Globus pallidus (tissue), 1 donor: ENCODE measurements at regions not wholly inside any gene's neighbourhood (a gene's known extent, or its start where the extent isn't known, plus 50 kb on each side); places are given as distances from the start of the nearest gene placed in this dataset.
"Not testable (repeated sequence)": the region's sequence is repeated elsewhere in the genome, so short reads cannot be mapped to it uniquely, and the experiment has no call there.

Experiments
- DNase-seq: peaks from one replicate; pipeline ENCODE4 v3.0.0-alpha.2; 2015; ENCODE audit warnings: low spot score

DNA sequence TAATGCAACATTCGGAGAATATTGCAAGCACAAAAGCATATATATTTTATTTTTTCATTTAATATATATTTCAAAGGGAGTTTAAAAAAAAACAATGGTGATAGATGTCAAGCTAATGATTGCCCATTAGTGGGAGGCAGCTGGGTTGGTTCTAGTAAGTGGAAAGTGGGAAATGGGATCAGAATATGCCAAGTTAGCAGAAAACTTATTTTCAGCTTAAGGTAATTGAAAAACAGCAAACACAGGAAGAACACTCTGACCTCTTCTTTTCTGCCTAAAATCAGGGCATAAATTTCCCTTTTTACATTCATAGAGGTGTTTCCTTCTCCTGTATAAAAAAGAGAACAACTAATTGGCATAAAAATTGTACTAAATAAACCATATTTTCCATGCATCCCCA is 535.3 kb upstream of the SYT4 start:
- DNase-seq: no peak

DNA sequence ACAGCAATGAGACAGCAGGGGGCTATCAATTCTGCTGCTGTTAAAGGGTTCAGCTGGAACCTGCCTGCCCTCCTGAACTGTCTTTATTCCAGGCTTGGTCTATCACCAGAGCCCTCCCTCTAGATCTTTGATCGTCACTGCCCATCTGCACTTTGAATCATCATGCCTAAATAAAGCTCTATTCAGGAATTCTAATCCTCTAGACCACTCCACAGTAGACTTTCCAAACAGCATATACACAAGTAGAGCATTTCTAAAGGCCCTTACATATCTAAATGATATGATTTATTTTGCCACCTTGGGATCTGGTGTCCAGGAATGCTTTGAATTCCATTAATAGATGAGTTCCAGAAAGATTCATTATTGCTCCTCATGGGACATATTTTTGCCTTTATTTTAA is 542.1 kb upstream of the SYT4 start:
- DNase-seq: no peak

DNA sequence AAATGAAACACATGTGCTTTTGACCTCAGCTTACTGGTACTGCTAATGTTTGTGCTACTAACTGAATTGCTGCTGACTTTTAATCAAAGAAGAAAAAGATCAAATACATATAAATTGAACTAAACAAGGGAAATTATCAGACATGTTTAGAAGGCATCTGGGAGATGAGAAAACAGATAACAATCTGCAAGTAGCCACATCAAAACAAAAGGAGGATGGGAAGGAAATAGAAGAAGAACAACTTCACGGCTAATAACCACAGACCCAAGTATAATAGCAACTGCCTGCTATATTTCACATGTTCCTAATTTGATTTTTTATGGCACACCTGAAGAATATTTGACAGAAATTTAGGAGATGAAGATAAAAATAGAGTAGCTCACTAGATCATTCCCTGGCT is 542.6 kb upstream of the SYT4 start:
- no peak for DNase-seq

DNA sequence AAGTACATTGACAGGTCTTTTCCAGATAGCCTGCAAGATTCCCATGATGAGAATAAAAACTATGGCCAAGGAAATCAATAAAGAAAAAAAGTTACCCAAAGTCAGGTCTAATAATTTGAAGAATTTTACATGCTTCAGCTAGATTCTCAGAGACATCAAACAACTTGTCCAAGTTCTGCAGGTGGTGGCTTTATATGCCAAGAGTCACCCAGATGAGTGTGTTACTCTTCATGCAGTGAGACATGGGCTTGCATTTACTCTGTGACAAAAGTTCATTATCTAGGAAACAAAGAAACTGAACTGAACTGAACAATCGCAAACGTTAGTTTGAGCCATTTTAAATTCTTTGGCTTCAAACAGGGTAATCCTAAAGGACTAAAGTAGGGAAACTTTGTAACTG is 548.5 kb upstream of the SYT4 start:
- DNase-seq: no peak

DNA sequence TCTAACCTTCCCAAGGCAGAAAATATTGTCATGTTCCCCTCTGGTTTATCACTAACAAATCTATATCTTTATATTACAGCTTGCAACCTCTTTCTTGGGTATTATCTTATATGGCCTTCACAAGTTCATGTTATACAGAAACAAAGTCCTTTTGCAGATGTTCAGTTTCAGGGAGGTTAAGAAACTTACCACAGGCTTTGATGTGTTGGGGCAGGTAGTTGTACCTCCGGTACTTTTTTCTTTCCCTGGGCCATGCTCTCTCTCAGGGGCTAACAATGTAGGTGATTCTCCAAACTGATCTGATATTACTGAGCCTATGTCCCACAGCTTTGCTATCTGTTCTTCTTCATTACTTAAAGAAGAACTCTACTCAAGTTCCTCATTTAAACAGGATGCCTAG is 548.9 kb upstream of the SYT4 start:
- DNase-seq: no peak

DNA sequence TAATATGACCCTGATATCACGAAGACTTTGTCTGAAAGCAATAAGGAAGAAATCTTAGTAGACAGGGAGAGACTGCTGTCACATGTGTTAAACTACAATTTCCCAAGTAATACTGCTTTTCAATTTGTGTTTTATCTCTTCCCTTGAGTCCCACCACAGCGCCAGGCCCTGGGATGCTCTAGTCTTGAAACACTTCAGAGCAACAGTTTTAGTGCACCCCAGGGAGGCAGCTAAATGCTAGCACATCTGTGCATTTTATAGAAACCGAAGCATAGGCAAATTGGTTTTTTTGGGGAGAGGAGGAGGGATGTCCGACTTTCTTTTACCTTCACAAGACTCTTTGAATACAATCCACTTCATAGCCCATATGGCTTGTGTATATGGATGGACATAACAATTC is 550.0 kb upstream of the SYT4 start:
- DNase-seq: no peak

DNA sequence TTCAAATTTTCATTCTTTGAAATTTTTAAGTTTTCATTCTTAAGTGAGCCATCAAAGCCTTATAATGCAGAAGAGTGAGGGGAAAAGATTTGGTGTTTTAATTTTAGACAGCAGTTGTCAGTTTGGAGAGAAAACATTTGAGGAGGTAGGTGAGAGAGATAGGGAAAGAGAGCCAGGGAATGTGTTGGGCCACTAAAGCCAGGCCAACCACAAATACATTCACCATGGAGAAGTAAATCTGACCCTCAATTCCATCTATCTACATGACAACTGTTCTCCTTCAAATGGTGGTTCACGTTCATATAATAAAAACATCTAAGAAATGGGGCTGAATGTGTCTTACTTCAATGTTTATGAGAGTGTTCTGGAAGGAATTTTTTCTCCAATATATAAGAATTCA is 553.0 kb upstream of the SYT4 start:
- DNase-seq: no peak

DNA sequence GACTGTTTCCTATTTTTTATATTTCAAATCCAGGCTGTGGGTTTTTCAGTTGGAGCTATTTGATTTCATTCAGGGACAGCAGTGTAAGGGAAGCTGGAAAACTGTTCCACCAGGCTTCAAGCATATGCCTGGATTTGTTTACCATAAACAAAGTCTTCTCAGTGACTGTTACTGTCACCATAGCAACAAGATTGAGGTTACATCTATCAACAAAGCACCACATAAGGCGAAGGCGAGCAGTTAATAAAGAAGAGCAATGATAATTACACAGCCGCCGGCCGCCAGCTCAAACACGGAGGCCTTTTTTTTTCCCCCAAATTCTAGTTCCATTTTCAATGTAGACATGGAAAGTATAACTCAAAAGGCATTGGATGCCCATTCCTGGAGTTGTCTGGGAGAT is 553.7 kb upstream of the SYT4 start:
- DNase-seq: no peak

DNA sequence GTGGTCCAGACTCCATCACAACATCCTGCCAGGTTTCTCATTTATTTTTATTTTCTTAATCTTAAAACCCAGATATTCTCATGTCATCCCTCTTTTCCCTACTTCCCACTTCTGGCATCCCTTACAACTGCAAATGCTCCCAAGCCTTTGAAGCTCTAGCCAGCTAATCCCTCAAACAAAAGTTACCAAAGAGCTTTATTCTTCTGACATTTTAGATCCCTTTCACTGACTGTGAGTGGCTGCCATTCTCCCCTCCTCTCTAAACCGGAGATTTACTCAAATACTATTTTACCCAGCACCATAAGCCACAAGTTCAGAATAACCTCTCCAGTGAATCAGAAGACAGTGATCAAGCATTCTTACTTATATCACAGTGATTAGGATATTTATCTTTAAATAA is 569.0 kb upstream of the SYT4 start:
- DNase-seq: no peak

DNA sequence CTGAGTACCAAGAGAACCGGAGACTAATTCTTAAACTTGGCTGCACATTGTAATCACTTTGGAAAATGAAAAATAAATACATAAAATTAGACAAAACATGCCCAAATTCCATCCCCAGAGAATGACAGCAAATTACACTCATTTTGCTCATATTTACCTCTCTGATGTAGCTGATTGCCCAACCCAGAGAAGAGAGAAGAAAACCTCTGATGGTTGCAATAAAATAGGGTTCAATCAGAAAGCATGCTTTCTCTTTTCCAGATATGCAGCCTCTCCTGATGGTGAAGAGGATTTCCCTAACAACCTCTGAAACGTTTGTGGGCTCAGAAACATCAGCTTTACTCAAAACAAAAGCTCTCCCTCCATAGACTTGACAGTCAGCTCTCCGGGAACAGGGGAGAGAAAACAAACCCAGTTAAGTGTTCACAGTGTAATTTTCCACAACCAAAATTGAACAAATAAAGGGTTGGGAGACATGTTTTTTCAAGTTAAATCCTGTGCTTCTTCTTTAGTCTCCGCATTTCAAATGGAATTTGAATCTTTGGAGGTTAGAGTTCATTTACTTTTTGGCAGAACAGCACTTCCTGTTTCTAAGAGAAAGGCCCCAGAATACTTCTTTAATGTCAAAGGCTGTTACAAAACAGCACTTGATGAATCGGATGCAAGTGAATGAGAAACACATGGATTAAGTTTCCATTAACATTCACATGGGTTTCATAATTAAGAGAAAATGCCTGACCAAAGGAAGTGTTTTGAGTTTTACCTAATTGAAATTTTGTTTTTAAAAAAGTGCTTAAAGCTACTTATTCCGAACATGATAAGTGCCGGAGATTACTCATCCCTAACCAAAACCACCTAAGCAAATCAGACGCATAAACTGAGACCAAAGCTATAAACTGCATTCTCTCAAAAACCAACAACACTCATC is 570.1 kb upstream of the SYT4 start:
- DNase-seq: no peak

DNA sequence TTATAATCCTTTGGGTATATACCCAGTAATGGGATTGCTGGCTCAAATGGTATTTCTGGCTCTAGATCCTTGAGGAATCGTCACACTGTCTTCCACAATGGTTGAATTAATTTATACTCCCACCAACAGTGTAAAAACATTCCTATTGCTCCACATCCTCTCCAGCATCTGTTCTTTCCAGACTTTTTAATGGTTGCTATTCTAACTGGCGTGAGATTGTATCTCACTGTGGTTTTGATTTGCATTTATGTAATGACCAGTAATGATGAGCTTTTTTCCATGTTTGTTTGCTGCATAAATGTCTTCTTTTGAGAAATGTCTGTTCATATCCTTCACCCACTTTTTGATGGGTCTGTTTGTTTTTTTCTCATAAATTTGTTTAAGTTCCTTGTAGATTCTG is 572.5 kb upstream of the SYT4 start:
- DNase-seq: not testable (repeated sequence)

DNA sequence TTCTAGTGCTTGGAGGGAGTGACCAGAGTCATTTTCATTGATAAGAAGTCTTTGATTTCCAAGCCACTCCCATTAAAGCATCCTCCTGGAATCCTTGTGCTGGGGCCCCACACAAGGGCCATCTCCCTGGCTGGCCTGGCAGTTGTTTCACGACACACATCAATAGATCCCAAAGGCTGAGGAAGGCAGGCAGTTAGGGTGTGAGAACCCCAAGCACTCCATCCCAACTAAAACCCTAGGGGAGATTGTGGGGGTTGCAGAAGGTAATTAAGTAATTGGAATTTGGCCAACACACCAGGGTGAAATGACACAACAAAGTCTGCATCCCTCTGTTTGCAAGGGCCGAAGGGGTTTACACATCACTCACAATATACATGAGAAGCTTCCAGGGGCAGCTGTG is 578.1 kb upstream of the SYT4 start:
- no peak for DNase-seq

DNA sequence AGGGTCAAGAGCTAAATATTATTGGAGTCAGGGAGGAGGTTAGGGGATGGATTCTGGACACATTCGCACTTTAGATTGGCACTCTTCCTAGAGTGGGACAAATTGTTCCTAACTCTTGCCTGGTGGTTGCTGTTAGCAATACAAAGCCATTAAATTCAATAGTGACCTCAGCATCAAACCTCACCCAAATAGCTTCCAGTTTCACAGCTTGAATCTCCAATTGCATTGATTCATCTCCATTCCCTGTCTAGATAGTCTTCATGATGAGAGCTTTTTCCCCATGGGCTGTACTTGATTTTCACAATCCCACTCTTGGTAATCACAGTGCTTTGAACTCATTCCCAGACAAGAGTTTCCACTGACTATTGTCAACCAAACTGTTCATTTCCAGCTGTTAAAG is 585.9 kb upstream of the SYT4 start:
- no peak for DNase-seq

DNA sequence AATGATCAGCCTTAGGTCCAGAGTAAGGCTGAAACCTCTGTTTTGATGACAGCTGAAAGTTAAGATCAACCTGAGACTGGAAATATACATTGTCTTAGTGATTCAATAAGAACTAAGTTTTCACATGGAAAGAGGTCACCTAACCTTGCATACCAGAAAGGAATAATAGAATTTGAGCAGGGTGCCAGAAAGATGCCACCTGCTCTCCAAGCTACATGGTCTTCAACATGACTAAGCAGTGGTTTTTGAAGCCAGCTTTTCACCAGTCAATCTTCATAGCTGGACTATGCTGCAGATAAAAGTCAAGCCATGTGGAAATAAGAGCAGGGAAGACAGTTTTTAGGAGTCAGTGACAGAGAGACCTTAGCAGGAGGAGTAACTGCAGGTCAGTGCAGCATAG is 589.4 kb upstream of the SYT4 start:
- DNase-seq: no peak

DNA sequence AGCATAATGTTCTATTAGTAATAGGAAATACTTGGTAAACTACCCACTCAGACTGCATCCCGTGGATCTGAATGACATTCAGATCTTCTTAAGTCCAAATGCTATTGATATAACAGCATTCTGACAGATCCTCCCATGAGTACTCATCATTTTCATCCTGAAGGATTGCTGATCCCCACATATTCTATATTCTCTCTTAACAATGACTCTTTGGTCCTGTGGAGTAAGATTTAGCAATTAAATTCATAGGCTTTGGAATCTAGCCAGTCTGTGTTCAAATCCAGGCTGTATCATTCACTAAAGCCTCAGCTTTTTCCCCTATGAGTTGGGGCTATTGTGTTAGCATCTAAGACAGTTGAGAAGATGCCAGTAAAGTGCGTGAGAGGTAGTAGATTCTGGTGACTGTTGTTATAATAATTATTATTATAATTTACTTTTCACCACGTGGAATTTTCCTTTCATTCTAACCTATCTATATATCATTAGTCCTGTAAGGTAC is 591.3 kb upstream of the SYT4 start:
- no peak for DNase-seq

DNA sequence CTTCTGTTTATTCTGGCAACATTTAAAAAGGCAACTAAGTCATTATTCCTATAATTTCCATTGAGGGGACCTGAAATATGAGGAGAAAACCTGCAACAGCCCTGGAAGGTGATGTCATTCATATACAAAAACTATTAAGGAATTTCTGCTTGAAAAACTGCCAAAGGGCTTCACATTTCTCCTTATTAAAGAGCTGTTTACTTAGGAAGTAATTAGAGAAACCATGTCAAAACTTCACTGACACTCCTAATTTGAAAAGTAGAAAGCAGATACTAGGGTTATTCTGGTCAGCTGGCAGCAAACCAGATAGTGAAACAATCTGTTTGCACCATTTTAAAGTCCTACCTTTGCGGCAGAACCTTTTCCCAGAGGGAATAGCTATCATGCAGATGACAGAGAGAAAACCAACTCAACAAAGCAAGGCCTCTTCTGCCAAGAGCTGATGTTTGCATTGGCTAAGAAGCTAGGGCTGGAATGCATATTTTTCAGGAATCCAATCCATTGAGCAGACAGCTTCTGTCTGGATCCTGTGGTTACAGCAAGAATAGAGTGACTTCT is 592.2 kb upstream of the SYT4 start:
- no peak for DNase-seq

DNA sequence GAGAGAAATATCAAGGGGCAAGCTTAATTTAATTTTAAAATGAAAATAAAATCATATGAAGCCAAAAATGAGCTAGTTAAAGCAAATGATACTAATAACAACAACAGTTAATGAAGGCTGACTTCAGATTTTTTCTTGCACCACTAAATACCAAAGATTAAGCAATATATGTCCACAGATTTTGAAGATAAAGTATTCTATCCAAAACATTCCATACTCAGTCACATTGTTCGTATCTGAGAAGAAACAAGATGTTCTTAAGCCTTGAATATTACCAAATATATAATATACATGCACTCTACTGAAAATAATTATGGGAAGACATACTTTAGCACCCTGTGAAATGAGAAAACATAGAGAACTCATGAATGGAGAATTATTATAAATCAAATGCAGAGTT is 593.3 kb upstream of the SYT4 start:
- no peak for DNase-seq

DNA sequence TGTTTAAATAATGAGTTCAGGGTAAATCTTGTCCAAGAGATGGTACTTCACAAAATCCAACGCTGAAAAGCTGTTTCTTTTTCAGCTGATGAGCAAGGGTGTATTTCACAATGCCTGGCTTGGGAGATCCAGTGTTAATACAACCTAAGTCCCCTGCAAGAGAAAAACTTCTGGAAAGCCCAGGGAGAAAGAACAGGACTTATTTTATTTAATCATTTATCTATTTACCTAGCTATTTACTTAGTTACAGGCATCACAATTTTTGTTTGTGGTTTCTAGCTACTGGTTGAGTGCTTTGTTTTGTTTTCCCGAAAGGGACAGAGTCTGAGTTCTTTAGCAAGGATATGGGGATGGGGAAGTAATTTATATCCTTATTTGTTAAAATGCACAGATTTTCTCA is 598.2 kb upstream of the SYT4 start:
- DNase-seq: no peak

DNA sequence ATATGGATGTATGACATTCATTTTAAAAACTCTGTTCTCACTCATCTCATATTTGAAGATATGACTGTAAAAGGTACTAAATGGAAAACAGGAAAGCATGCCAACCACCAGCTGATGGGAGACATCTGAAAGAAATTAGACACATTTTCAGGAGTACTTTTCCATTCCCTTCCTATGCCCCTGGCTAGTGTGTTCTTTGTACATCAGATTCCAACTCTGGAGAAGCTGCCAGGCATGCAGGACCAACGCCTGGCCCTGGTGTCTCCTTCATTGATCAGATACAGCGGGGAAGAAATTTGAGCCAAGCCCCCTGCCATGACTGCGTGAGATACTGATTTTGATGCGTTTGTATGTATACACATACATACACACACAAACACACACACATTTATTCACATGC is 599.0 kb upstream of the SYT4 start:
- no peak for DNase-seq

DNA sequence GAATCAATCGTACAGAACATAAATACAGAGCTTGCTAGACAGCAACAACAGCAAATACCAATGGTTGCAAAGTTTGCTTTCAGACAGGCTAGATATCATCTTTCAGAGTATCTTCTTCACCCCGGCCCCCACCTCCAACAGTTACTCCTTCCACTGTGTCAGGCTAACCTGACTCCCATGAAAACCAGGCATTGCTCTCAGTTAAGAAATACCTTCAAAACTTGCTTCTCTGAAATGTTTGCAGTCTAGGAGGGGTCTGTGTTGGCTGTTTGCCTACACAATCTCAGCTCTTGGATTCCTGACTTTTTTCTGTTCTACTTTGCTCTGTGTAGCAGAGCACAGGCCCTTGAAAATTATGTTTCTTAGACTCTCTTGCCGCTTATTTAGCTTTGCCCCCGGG is 599.5 kb upstream of the SYT4 start:
- DNase-seq: no peak

DNA sequence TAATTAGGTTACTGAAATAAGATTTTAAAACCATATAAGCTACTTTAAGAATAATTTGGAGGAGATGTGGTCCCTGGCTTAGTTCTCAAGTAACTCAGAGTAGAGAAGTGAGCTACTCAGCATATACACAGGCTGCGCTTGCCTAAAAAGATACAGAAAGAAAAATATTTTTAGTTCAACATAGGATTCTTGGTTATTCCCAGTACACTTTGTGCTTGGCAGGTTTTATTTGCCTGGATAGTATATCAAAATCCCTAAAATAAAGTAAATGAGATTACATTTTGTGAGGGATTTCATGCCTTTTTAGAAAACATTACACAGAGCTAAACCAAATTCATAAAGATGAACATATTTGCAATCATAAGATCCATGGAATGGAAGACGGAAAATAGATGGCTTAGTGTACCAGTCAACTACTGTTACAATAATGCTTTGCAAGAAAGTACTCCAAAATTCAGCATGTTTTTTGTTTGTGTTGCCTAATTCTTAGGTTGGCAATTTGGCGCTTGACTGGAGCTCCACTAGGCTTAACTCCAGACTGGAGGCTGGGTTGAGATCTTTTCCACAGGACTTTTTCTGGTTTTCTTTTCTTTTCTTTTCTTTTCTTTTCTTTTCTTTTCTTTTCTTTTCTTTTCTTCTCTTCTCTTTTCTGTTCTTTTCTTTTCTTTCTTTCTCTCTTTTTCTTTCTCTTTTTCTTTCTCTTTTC is 600.5 kb upstream of the SYT4 start:
- DNase-seq: no peak

DNA sequence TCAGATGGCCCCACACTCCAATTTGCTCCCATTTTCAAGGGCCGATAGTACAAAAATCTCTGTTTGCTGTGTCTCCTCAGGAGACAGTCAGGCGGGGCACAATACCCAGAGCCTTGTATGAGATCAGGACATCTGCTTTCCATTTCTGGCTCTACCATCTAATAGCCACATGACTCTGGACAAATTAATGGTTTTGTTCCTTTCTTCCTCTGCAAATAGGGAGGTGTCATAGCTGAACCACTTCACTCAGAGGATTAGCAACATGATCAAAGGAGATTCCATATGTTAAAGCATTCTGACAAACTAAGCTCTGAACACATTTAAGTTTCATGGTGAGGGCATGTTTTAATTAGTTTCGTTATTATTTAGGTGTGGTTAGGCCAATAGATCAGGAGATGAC is 602.1 kb upstream of the SYT4 start:
- DNase-seq: no peak

DNA sequence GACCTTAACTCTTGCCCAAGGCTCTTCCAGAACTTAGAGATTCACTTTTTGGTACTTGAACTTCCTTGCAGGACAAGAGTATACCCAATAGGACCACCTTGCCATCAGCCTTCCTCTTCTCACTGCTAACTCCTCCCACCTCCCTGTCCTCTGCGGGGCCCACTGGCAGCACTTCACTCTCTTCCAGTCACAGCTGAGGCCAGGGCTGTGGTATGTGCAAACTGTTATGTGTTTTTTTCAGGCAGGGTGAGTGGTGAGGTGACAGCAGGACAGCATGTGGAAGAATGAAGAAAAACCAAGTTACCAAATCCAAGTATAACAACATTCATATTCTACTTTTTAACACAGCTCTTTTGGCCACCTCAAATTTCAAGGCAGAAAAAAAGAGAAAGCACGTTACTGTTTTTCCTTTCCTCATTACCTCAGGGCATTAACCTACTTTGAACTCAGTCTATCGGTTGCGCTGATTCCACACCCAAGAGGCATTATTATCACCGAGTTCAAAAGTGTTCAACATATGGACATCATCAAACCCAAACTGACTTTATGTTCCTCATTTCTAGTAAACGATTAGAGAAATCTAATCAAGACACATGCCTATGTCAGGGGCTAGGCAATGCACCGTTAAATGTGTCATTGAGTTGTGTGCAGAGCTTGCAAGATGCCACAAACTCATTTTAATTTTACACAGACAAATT is 605.2 kb upstream of the SYT4 start:
- no peak for DNase-seq
